T-cell (primary cell): ENCODE measurements at regions not wholly inside any gene's neighbourhood (a gene's known extent, or its start where the extent isn't known, plus 50 kb on each side); places are given as distances from the start of the nearest gene placed in this dataset.

Experiments
- ATAC-seq, 4 experiments: fragments of 200-7000 bp in 3 of 4; fragments of 150-1000 bp in 1 of 4; cut with Tn5 transposase; replicated peaks in 1 of 4; 1 replicate in 3 of 4; 2 replicates in 1 of 4; pipeline ENCODE4 v1.10.0; 2021; ENCODE audit warnings: moderate library complexity in 3 of 4, mild to moderate bottlenecking in 2 of 4, moderate number of reproducible peaks in 1 of 4
- CTCF ChIA-PET, 2 donors: fragments of 300-600 bp; sonication (Branson Sonifier 250); formaldehyde crosslinking; loops; one replicate each; lab custom pipeline; 2022; ENCODE audit warnings: antibody characterized with exemption in 2 of 2; lab: Charles Lee
- POLR2A ChIA-PET, 2 donors: fragments of 300-600 bp; sonication (Branson Sonifier 250); formaldehyde crosslinking; loops; one replicate each; lab custom pipeline; 2022; ENCODE audit warnings: antibody characterized with exemption in 2 of 2; lab: Charles Lee
- DNase-seq, 35 experiments: peaks; one replicate each; pipeline versions ENCODE4 v3.0.0 to v3.0.0-alpha.2; 2013 to 2023
- H3K27ac ChIP-seq: one replicate; pipeline ENCODE4 v1.5.1; 2013; ENCODE audit warnings: low read length
- H3K27me3 ChIP-seq, 2 experiments: replicated peaks in 1 of 2; 1 replicate in 1 of 2; 2 replicates in 1 of 2; pipeline versions ENCODE4 v1.6.1 to v1.7.0; 2013; ENCODE audit warnings: low read length in 1 of 2, mixed read lengths in 1 of 2; ENCODE audit not compliant: control insufficient read depth in 2 of 2, insufficient read depth in 2 of 2; ENCODE audit errors: extremely low read depth in 1 of 2
- H3K36me3 ChIP-seq, 2 donors: 1 replicate in 1 of 2; 2 replicates in 1 of 2; pipeline versions ENCODE4 v1.6.1 to v1.7.0; 2013; ENCODE audit warnings: low read length in 1 of 2; ENCODE audit not compliant: control insufficient read depth in 2 of 2, insufficient read depth in 1 of 2; ENCODE audit errors: extremely low read depth in 1 of 2
- H3K4me1 ChIP-seq, 2 experiments: 1 replicate in 1 of 2; 2 replicates in 1 of 2; pipeline versions ENCODE4 v1.6.1 to v1.7.0; 2013; ENCODE audit warnings: low read length in 2 of 2, mixed read lengths in 1 of 2; ENCODE audit not compliant: insufficient read depth in 2 of 2, control insufficient read depth in 1 of 2; ENCODE audit errors: extremely low read depth in 1 of 2
- H3K4me3 ChIP-seq, 2 donors: 1 replicate in 1 of 2; 2 replicates in 1 of 2; pipeline versions ENCODE4 v1.5.1 to v1.7.0; 2013; ENCODE audit warnings: mild to moderate bottlenecking in 2 of 2, low read length in 1 of 2, moderate library complexity in 1 of 2; ENCODE audit not compliant: control insufficient read depth in 1 of 2; ENCODE audit errors: extremely low read depth in 1 of 2
- H3K9me3 ChIP-seq: 2 replicates; pipeline ENCODE4 v1.7.0; 2013
- H3K27ac Mint-ChIP-seq, 2 donors: one replicate each; pipeline ENCODE4 v1.8.0; 2020 to 2021; ENCODE audit warnings: mild to moderate bottlenecking in 2 of 2, mixed read lengths in 2 of 2
- H3K27me3 Mint-ChIP-seq, 2 donors: one replicate each; pipeline ENCODE4 v1.8.0; 2021 to 2022; ENCODE audit warnings: mixed read lengths in 2 of 2
- H3K36me3 Mint-ChIP-seq: one replicate; pipeline ENCODE4 v1.8.0; 2021; ENCODE audit warnings: mixed read lengths
- H3K4me1 Mint-ChIP-seq, 3 donors: one replicate each; pipeline ENCODE4 v1.8.0; 2020 to 2022; ENCODE audit warnings: mixed read lengths in 3 of 3, mild to moderate bottlenecking in 1 of 3
- H3K4me3 Mint-ChIP-seq, 3 donors: one replicate each; pipeline ENCODE4 v1.8.0; 2020 to 2022; ENCODE audit warnings: mild to moderate bottlenecking in 3 of 3, mixed read lengths in 3 of 3, moderate library complexity in 3 of 3
- H3K9me3 Mint-ChIP-seq, 3 donors: one replicate each; pipeline ENCODE4 v1.8.0; 2020 to 2022; ENCODE audit warnings: mixed read lengths in 3 of 3
- WGBS: methylation state at CpG from one replicate; pipeline ENCODE4 v1.1.5; 2013; ENCODE audit warnings: missing lambda C conversion rate; ENCODE audit not compliant: insufficient coverage; 5-methylcytosine and 5-hydroxymethylcytosine counted together

DNA sequence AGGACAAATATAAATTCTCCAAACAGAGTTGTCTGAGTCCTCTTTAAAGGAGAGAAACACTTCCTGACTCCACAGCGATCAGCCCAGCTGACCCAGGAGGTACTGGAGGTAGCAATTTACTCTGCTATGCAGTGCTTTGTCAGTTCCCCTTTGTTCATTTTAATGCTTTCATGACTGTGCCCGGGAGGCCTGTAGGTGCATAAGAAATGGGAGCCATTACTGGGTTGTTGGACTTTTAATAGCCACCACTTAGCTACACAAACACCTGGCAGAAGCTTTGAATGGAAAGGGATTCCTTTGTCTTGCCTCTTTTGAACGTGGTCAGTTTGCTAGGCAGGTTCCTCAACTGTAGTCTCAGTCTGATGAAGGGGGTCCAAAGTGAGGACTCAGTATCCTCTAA, 59.0 kb upstream of the AFF2 start:
- Histone ChIP-seq H3K9me3 (no peaks in the 10 kb centered on the region), H3K27ac (no peak overlapping the region), H3K27me3 (no peaks in the 10 kb centered on the region), H3K4me3 (no peak overlapping the region), H3K4me1 (no peaks in the 10 kb centered on the region), H3K36me3 (no peaks in the 10 kb centered on the region)
- H3K27me3 Mint-ChIP-seq: peaks cover 0 to 7% of the 10 kb centered on the region in 2 donors
- H3K27ac Mint-ChIP-seq: no peak overlapping the region
- ATAC-seq (no peak), DNase-seq (no peak)
- POLR2A ChIA-PET: no interaction called here
- no peaks in the 10 kb centered on the region for H3K36me3 Mint-ChIP-seq
- H3K4me1 Mint-ChIP-seq: peaks cover 8 to 10% (median 9%) of the 10 kb centered on the region in 3 donors
- WGBS: no CpG with 5 or more reads among the region's 3 CpGs
- CTCF ChIA-PET: no interaction called here
- no peaks in the 10 kb centered on the region for H3K9me3 Mint-ChIP-seq
- no peak overlapping the region for H3K4me3 Mint-ChIP-seq

DNA sequence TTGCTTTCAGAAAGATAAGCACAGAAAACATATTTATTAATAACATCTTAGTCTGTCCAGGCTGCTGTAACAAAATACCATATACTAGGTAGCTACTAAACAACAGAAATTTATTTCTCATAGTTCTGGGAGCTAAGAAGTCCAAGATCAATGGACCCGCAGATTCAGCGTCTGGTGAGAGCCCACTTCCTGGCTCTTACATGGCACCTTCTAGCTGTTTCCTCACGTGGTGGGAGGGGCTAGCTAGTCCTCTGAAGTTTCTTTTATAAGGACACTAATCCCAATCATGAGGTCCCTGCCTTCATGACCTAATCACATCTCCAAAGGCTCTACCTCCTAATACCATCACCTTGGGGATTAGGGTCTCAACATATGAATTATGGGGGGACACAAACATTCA, 57.2 kb upstream of the AFF2 start:
- H3K4me3 ChIP-seq: no peak overlapping the region
- WGBS: no CpG with 5 or more reads among the region's 3 CpGs
- no peaks in the 10 kb centered on the region for H3K4me1 ChIP-seq
- no peak overlapping the region for H3K27ac Mint-ChIP-seq
- H3K27me3 ChIP-seq: no peaks in the 10 kb centered on the region
- DNase-seq (peak in 5 of 35 experiments; percentile 0 to 3 (median 0)), ATAC-seq (peak in 1 of 4 experiments; percentile 42)
- POLR2A ChIA-PET: no interaction called here
- CTCF ChIA-PET: no interaction called here
- H3K9me3 Mint-ChIP-seq: no peaks in the 10 kb centered on the region
- H3K4me1 Mint-ChIP-seq: peaks cover 8 to 10% (median 9%) of the 10 kb centered on the region in 3 donors
- no peaks in the 10 kb centered on the region for H3K9me3 ChIP-seq
- no peaks in the 10 kb centered on the region for H3K36me3 Mint-ChIP-seq
- no peaks in the 10 kb centered on the region for H3K36me3 ChIP-seq
- H3K27me3 Mint-ChIP-seq: peaks cover 0 to 7% of the 10 kb centered on the region in 2 donors
- H3K4me3 Mint-ChIP-seq: no peak overlapping the region
- H3K27ac ChIP-seq: no peak overlapping the region

DNA sequence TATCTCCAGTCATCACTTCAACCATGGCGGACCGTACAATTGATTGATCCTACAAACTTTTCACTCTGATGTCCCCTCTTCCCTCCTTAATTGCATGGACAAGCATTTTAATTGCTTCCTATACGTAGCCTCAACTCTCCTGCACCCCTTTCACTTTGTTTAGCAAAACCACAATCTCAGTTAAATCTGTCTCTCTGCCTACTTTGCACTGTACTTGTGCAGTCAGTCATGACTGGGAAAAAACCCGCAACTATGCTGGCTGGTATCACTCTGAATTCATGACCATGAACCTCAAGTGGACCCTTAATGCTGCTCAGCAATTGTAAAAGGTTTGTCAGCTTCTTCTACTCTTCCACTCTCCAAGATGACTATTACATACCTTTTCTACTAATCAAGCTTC, 51.7 kb upstream of the AFF2 start:
- DNase-seq (no peak), ATAC-seq (no peak)
- Mint-ChIP-seq H3K27ac (no peak overlapping the region), H3K36me3 (no peaks in the 10 kb centered on the region), H3K4me3 (no peak overlapping the region), H3K27me3 (no peaks in the 10 kb centered on the region), H3K9me3 (no peaks in the 10 kb centered on the region), H3K4me1 (no peaks in the 10 kb centered on the region)
- H3K4me3 ChIP-seq: no peak overlapping the region
- H3K36me3 ChIP-seq: no peaks in the 10 kb centered on the region
- H3K27ac ChIP-seq: no peak overlapping the region
- no peaks in the 10 kb centered on the region for H3K4me1 ChIP-seq
- 80% methylated on average over 1 of the region's 4 CpGs for WGBS
- ChIA-PET CTCF (no interaction called here), POLR2A (no interaction called here)
- no peaks in the 10 kb centered on the region for H3K9me3 ChIP-seq
- no peaks in the 10 kb centered on the region for H3K27me3 ChIP-seq
